SK-N-SH treated with all-trans-retinoic acid at 6 μM for 48 hours (cell line): ENCODE measurements at regions not wholly inside any gene's neighbourhood (a gene's known extent, or its start where the extent isn't known, plus 50 kb on each side); places are given as distances from the start of the nearest gene placed in this dataset.

Experiments
- ISL1 ChIP-seq: fragments of 250-450 bp; sonication (Bioruptor Pico); IDR thresholded peaks from 2 replicates; pipeline ENCODE4 v2.1.2; 2022; ENCODE audit warnings: mild to moderate bottlenecking, moderate library complexity
- OSR1 ChIP-seq: fragments of 250-450 bp; sonication (Bioruptor Pico); IDR thresholded peaks from 2 replicates; pipeline ENCODE4 v1.8.0; 2022; ENCODE audit warnings: moderate library complexity, mild to moderate bottlenecking, inconsistent platforms
- ZFP30 ChIP-seq: fragments of 450-650 bp; formaldehyde crosslinking; IDR thresholded peaks from 2 replicates; pipeline ENCODE4 v1.5.0; 2022; ENCODE audit warnings: mild to moderate bottlenecking, moderate library complexity
- ZNF70 ChIP-seq: fragments of 450-650 bp; formaldehyde crosslinking; IDR thresholded peaks from 2 replicates; pipeline ENCODE4 v1.5.0; 2020; ENCODE audit warnings: mild to moderate bottlenecking, moderate library complexity
- TF ChIP-seq, protein P1 (sequence below): fragments of 250-450 bp; sonication (Bioruptor Pico); IDR thresholded peaks from 2 replicates; pipeline ENCODE4 v1.5.1; 2020; ENCODE audit warnings: low read depth, mild to moderate bottlenecking, moderate library complexity

DNA sequence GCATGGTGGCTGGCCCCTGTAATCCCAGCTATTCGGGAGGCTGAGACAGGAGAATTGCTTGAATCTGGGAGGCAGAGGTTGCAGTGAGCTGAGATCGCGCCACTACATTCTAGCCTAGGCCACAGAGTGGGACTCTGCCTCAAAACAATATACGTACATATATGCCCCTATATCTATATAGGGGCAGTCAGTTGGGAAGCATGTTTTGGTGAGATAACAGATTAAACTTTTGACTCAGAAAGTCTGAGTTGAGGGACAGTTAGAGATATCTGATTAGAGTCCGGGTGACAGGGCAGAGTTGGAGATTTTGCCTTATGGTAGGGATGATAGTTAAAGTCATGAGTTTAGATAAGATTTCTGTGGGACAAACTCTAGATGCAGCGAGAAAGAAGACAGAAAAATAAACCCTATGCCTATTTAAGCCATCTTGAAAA, 71.8 kb upstream of the ALDH1A1 start:
- TF ChIP-seq, protein P1, sequence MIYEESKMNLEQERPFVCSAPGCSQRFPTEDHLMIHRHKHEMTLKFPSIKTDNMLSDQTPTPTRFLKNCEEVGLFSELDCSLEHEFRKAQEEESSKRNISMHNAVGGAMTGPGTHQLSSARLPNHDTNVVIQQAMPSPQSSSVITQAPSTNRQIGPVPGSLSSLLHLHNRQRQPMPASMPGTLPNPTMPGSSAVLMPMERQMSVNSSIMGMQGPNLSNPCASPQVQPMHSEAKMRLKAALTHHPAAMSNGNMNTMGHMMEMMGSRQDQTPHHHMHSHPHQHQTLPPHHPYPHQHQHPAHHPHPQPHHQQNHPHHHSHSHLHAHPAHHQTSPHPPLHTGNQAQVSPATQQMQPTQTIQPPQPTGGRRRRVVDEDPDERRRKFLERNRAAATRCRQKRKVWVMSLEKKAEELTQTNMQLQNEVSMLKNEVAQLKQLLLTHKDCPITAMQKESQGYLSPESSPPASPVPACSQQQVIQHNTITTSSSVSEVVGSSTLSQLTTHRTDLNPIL: no peak
- no peak for TF ChIP-seq ZNF70 (CRISPR knock-in tag)
- no peak for TF ChIP-seq OSR1 (CRISPR knock-in tag)
- no peak for TF ChIP-seq ISL1 (CRISPR knock-in tag)
- TF ChIP-seq ZFP30 (CRISPR knock-in tag): no peak
